ENCODE measurements at regions not wholly inside any gene's neighbourhood (a gene's known extent, or its start where the extent isn't known, plus 50 kb on each side); places are given as distances from the start of the nearest gene placed in this dataset.

DNA sequence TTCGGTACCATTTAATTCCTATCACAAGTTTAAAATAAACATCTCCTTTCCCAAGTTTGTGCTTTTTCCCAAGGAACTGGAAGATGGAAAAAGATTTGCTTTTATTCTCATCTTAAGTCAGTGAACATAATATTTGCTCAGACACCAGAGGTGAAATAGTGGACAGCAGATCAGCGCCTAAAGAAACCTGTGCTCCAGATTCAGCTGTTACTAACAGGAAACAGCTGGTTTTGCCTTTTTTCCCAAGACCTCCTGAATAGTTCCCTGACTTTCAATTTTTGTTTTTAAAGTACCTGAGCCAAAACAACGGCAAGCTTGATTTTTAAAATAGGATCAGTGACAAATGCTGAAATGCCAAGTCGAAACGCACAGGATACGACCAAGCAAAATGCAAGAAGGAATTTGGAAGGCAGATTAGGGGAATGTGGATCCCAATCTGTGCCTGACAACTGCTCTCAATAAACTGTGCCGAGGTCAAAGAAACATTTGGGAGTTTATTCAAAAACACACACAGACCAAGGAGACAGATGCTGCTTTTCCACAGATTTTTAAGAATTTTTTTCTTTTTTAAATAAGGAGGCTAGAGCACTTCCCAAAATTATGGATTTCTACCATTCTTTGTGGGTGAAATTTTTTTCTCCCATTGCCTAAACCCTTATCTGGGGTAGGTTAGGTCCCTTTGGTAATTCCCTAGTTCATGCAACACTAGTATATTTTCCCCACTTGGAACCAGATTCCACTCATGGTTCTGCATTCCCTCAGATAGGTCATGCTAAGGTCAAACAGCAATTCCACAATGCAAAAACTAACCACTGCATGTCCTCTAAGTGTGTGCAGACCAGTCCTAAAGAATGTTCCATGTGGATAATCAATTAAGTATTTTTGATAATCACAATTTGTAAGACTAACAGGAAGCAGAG, 121.5 kb upstream of the PDE1A start (continued):
- TF ChIP-seq, protein P1, sequence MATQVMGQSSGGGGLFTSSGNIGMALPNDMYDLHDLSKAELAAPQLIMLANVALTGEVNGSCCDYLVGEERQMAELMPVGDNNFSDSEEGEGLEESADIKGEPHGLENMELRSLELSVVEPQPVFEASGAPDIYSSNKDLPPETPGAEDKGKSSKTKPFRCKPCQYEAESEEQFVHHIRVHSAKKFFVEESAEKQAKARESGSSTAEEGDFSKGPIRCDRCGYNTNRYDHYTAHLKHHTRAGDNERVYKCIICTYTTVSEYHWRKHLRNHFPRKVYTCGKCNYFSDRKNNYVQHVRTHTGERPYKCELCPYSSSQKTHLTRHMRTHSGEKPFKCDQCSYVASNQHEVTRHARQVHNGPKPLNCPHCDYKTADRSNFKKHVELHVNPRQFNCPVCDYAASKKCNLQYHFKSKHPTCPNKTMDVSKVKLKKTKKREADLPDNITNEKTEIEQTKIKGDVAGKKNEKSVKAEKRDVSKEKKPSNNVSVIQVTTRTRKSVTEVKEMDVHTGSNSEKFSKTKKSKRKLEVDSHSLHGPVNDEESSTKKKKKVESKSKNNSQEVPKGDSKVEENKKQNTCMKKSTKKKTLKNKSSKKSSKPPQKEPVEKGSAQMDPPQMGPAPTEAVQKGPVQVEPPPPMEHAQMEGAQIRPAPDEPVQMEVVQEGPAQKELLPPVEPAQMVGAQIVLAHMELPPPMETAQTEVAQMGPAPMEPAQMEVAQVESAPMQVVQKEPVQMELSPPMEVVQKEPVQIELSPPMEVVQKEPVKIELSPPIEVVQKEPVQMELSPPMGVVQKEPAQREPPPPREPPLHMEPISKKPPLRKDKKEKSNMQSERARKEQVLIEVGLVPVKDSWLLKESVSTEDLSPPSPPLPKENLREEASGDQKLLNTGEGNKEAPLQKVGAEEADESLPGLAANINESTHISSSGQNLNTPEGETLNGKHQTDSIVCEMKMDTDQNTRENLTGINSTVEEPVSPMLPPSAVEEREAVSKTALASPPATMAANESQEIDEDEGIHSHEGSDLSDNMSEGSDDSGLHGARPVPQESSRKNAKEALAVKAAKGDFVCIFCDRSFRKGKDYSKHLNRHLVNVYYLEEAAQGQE (IDR thresholded peaks at IDR 0.05; ENCODE audit: unreplicated experiment), result no peak
- no peak for TF ChIP-seq ZNF331 (CRISPR knock-in tag; IDR thresholded peaks at IDR 0.05; ENCODE audit: low read depth)

DNA sequence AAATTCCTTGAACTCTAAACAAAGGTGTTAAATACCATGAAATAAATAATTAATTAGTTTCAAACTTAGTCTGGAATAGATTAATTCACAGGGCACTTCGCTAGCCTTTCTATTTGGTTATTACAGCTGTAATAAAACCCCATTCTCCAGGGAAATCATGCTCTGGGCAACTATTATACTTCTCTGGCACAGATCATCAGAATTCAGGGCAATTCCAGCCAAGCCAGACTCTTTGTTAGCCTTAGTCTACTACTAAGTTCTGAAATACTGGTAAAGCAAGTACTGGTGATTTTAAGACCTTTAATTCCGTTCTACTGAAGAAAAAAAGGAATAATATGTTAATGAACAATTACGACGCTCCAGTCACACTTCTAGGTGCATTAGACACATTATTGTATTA, 123.4 kb upstream of the PDE1A start:
- H3K4me3 ChIP-seq, result no peak overlapping the region
- H2AFZ ChIP-seq, result no peak overlapping the region; the same call in 1 of the 2 replicates
- ATAC-seq (no peak), DNase-seq (ENCODE audit: low spot score) (no peak)
- no peaks in the 10 kb centered on the region for H3K27me3 ChIP-seq (ENCODE audit: insufficient read depth)
- no peak overlapping the region for H3K4me3 Mint-ChIP-seq
- peaks cover 3% of the 10 kb centered on the region for H3K27me3 Mint-ChIP-seq (ENCODE audit: insufficient read depth, low read depth, poor library complexity)
- no peak overlapping the region for H3K27ac Mint-ChIP-seq
- H3K4me1 ChIP-seq (ENCODE audit: insufficient read depth), result no peaks in the 10 kb centered on the region; the same call in none of the 2 replicates
- H3K9me2 ChIP-seq (ENCODE audit: insufficient read depth), result 0 out of 2 replicates have a peak, but pooled peaks cover 6% of the 10 kb centered on the region
- H3K79me2 ChIP-seq (replicated peaks; ENCODE audit: insufficient read depth), result no peaks in the 10 kb centered on the region
- H3F3A ChIP-seq (replicated peaks; ENCODE audit: low read depth), result no peaks in the 10 kb centered on the region
- H4K20me1 ChIP-seq (replicated peaks; ENCODE audit: insufficient read depth), result no peaks in the 10 kb centered on the region
- H3K36me3 Mint-ChIP-seq (ENCODE audit: low read depth), result no peaks in the 10 kb centered on the region
- no peak overlapping the region for H3K4me2 ChIP-seq
- 0 out of 3 replicates have a peak, but pooled peaks cover 3% of the 10 kb centered on the region for H3K9me3 Mint-ChIP-seq
- H3K36me3 ChIP-seq (ENCODE audit: insufficient read depth), result no peaks in the 10 kb centered on the region
- H3K4me1 Mint-ChIP-seq, result peaks cover 12% of the 10 kb centered on the region; the same call in 2 of the 3 replicates
- no peak overlapping the region for H3K27ac ChIP-seq (ENCODE audit: low read depth)
- TF ChIP-seq STAT1 (IDR thresholded peaks at IDR 0.05; ENCODE audit: unreplicated experiment) (no peak), ZNF331 (CRISPR knock-in tag; IDR thresholded peaks at IDR 0.05; ENCODE audit: low read depth) (no peak), CREB1 (CRISPR knock-in tag; IDR thresholded peaks at IDR 0.05; ENCODE audit: low read depth) (no peak), EZH2 (IDR thresholded peaks at IDR 0.05; ENCODE audit: low read depth, unreplicated experiment) (no peak), POLR2AphosphoS5 (IDR thresholded peaks at IDR 0.05; ENCODE audit: low read depth) (no peak), ZNF114 (CRISPR knock-in tag; IDR thresholded peaks at IDR 0.05) (no peak)
- TF ChIP-seq, protein P2, sequence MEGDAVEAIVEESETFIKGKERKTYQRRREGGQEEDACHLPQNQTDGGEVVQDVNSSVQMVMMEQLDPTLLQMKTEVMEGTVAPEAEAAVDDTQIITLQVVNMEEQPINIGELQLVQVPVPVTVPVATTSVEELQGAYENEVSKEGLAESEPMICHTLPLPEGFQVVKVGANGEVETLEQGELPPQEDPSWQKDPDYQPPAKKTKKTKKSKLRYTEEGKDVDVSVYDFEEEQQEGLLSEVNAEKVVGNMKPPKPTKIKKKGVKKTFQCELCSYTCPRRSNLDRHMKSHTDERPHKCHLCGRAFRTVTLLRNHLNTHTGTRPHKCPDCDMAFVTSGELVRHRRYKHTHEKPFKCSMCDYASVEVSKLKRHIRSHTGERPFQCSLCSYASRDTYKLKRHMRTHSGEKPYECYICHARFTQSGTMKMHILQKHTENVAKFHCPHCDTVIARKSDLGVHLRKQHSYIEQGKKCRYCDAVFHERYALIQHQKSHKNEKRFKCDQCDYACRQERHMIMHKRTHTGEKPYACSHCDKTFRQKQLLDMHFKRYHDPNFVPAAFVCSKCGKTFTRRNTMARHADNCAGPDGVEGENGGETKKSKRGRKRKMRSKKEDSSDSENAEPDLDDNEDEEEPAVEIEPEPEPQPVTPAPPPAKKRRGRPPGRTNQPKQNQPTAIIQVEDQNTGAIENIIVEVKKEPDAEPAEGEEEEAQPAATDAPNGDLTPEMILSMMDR (conservative IDR thresholded peaks at IDR 0.05; ENCODE audit: low read depth in 2 of 2), result no peak
- TF ChIP-seq, protein P3, sequence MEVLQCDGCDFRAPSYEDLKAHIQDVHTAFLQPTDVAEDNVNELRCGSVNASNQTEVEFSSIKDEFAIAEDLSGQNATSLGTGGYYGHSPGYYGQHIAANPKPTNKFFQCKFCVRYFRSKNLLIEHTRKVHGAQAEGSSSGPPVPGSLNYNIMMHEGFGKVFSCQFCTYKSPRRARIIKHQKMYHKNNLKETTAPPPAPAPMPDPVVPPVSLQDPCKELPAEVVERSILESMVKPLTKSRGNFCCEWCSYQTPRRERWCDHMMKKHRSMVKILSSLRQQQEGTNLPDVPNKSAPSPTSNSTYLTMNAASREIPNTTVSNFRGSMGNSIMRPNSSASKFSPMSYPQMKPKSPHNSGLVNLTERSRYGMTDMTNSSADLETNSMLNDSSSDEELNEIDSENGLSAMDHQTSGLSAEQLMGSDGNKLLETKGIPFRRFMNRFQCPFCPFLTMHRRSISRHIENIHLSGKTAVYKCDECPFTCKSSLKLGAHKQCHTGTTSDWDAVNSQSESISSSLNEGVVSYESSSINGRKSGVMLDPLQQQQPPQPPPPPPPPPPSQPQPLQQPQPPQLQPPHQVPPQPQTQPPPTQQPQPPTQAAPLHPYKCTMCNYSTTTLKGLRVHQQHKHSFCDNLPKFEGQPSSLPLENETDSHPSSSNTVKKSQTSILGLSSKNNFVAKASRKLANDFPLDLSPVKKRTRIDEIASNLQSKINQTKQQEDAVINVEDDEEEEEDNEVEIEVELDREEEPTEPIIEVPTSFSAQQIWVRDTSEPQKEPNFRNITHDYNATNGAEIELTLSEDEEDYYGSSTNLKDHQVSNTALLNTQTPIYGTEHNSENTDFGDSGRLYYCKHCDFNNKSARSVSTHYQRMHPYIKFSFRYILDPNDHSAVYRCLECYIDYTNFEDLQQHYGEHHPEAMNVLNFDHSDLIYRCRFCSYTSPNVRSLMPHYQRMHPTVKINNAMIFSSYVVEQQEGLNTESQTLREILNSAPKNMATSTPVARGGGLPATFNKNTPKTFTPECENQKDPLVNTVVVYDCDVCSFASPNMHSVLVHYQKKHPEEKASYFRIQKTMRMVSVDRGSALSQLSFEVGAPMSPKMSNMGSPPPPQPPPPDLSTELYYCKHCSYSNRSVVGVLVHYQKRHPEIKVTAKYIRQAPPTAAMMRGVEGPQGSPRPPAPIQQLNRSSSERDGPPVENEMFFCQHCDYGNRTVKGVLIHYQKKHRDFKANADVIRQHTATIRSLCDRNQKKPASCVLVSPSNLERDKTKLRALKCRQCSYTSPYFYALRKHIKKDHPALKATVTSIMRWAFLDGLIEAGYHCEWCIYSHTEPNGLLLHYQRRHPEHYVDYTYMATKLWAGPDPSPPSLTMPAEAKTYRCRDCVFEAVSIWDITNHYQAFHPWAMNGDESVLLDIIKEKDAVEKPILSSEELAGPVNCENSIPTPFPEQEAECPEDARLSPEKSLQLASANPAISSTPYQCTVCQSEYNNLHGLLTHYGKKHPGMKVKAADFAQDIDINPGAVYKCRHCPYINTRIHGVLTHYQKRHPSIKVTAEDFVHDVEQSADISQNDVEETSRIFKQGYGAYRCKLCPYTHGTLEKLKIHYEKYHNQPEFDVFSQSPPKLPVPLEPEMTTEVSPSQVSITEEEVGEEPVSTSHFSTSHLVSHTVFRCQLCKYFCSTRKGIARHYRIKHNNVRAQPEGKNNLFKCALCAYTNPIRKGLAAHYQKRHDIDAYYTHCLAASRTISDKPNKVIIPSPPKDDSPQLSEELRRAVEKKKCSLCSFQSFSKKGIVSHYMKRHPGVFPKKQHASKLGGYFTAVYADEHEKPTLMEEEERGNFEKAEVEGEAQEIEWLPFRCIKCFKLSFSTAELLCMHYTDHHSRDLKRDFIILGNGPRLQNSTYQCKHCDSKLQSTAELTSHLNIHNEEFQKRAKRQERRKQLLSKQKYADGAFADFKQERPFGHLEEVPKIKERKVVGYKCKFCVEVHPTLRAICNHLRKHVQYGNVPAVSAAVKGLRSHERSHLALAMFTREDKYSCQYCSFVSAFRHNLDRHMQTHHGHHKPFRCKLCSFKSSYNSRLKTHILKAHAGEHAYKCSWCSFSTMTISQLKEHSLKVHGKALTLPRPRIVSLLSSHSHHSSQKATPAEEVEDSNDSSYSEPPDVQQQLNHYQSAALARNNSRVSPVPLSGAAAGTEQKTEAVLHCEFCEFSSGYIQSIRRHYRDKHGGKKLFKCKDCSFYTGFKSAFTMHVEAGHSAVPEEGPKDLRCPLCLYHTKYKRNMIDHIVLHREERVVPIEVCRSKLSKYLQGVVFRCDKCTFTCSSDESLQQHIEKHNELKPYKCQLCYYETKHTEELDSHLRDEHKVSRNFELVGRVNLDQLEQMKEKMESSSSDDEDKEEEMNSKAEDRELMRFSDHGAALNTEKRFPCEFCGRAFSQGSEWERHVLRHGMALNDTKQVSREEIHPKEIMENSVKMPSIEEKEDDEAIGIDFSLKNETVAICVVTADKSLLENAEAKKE (CRISPR knock-in tag; IDR thresholded peaks at IDR 0.05), result no peak
